T-helper 9 cell (primary cell): ENCODE measurements at regions not wholly inside any gene's neighbourhood (a gene's known extent, or its start where the extent isn't known, plus 50 kb on each side); places are given as distances from the start of the nearest gene placed in this dataset.

Experiments used
- DNase-seq: peaks from one replicate; pipeline ENCODE4 v3.0.0-alpha.2; 2020

GRCh38 chr5:4142842-4143241 is 547.2 kb downstream of the IRX1 start:
- no peak for DNase-seq

- DNase-seq = no peak
Observed at GRCh38 chr5:4144411-4145007, 548.9 kb downstream of the IRX1 start.

- no peak for DNase-seq
Observed at GRCh38 chr5:4145511-4145910, 549.9 kb downstream of the IRX1 start.

- no peak for DNase-seq
Observed at GRCh38 chr5:4148009-4148408, 552.4 kb downstream of the IRX1 start.

GRCh38 chr5:4150067-4150466 is 554.4 kb downstream of the IRX1 start:
- no peak for DNase-seq

- DNase-seq = no peak
Observed at GRCh38 chr5:4156153-4156552, 560.5 kb downstream of the IRX1 start.

- no peak for DNase-seq
Observed at GRCh38 chr5:4156889-4157288, 561.3 kb downstream of the IRX1 start.

- no peak for DNase-seq
Observed at GRCh38 chr5:4158750-4159447, 563.3 kb downstream of the IRX1 start.

GRCh38 chr5:4159681-4160080 is 564.0 kb downstream of the IRX1 start:
- DNase-seq = no peak

- DNase-seq = no peak
Observed at GRCh38 chr5:4164167-4164566, 568.5 kb downstream of the IRX1 start.

- DNase-seq = no peak
Observed at GRCh38 chr5:4180703-4181102, 585.1 kb downstream of the IRX1 start.

- no peak for DNase-seq
Observed at GRCh38 chr5:4182144-4182543, 586.5 kb downstream of the IRX1 start.

GRCh38 chr5:4185127-4185526 is 589.5 kb downstream of the IRX1 start:
- DNase-seq = no peak

- DNase-seq = no peak
Observed at GRCh38 chr5:4188704-4189103, 593.1 kb downstream of the IRX1 start.

- no peak for DNase-seq
Observed at GRCh38 chr5:4189317-4189716, 593.7 kb downstream of the IRX1 start.

GRCh38 chr5:4191041-4191440 is 595.4 kb downstream of the IRX1 start:
- no peak for DNase-seq

- DNase-seq = no peak
Observed at GRCh38 chr5:4191703-4192102, 596.1 kb downstream of the IRX1 start.

- DNase-seq = no peak
Observed at GRCh38 chr5:4192111-4192510, 596.5 kb downstream of the IRX1 start.

- no peak for DNase-seq
Observed at GRCh38 chr5:4196744-4197143, 601.1 kb downstream of the IRX1 start.

- DNase-seq = no peak
Observed at GRCh38 chr5:4197151-4197550, 601.5 kb downstream of the IRX1 start.

- no peak for DNase-seq
Observed at GRCh38 chr5:4198461-4198860, 602.8 kb downstream of the IRX1 start.

GRCh38 chr5:4199049-4199841 is 603.6 kb downstream of the IRX1 start:
- no peak for DNase-seq

GRCh38 chr5:4203146-4203545 is 607.5 kb downstream of the IRX1 start:
- no peak for DNase-seq
